HG02840 (cell line): ENCODE measurements at regions not wholly inside any gene's neighbourhood (a gene's known extent, or its start where the extent isn't known, plus 50 kb on each side); places are given as distances from the start of the nearest gene placed in this dataset.
"Not testable (repeated sequence)": the region's sequence is repeated elsewhere in the genome, so short reads cannot be mapped to it uniquely, and the experiment has no call there.

Source experiments
- ATAC-seq: cut with Tn5 transposase; IDR thresholded peaks from one replicate; pipeline ENCODE4 v1.9.1; 2021; ENCODE audit warnings: mild to moderate bottlenecking, moderate library complexity, moderate number of reproducible peaks; ENCODE audit not compliant: unreplicated experiment, low FRiP score

DNA sequence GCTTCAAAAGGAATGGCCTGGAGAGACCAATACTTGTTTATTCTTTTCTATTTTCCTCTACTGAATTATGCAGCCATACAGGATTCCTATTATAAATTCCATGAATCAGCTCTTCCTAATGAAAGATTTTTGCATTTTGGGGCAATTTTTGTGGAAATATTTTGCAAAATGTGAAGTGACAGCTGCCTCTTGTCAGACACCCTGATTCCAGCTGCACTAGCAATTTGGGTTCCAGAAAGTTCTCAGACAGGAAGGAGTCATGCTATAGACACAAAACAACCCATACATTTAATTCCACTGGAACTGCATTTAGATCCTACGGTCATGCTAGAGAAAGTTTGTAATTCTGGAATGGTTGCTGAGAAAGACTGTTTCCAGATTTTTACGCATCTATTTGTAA is 119.5 kb downstream of the XCL2 start:
- no peak for ATAC-seq

DNA sequence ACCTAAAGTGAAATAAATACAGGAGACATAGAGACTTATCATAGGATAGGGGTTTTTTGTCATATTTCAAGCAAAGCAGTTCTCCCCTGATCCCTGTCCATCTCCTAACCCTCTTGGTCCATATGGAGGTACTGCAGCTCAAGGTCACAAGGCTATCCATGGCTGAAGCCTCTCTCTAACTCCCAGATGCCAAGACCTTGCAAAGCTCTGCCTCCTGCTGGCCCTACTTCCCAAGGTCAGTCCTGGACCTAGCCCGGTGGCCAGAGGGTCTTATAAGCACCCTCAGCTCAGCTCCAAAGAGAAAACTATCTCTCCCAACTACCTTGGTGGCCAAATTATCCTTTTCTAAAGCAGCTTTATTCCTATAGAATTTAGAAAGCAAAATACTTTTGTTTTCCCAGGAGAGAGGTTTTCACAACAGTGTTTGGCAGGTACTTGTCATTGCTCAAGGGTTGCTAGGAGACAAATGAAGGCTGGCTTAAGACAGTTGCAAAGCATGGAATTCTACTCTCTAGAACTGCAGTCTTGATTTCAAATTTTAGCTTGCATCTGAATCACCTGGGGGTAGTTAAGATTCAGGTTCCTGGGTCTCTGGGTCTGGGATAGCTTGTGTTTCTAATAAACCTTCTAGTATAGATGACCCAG is 121.5 kb downstream of the XCL2 start:
- no peak for ATAC-seq

- ATAC-seq, result no peak
Observed at GRCh38 chr1:168421399-168422004, 122.3 kb downstream of the XCL2 start.

DNA sequence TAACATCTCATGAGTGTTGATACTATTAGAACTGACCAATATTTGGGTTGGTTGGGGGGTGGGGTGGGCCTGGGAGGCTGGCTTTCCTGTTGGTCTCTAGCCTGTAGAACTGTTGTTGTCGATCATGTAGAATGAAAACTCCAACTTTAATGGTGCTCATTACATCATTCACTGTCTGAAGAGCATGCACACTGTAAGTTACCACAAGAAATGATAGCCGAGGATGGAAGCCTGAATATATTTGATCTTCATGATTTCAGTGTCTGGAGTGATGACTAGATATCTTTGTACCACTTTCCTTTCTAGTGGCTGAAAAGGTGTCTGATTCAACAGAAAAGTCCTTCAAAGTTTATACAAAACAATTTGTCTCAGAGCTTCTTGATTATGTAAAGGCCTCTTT is 123.6 kb downstream of the XCL2 start:
- no peak for ATAC-seq

DNA sequence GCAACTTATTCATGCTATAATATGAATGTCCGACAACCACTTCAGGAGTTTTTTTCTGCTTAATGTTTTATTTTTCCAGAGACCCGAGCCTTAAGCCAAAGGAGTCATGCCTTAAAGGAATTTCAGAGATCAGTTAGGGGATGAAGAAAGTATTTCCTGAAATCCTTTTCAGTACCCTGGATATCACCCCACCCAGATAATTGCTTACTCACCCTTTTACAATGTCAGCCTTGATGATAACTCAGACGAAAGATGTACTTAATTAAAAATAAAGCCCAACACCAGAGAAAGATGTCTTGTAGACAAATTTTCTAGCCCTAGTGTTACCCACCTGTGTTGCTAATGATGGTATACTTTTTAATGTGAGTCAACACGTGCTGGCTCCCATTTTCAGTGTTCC is 124.1 kb downstream of the XCL2 start:
- no peak for ATAC-seq

GRCh38 chr1:168416220-168416619 is 127.6 kb downstream of the XCL2 start:
- no peak for ATAC-seq

GRCh38 chr1:168414914-168415313 is 128.9 kb downstream of the XCL2 start:
- no peak for ATAC-seq

- no peak for ATAC-seq
Observed at GRCh38 chr1:168410464-168410863, 129.8 kb downstream of the TBX19 start.

GRCh38 chr1:168408884-168409283 is 128.2 kb downstream of the TBX19 start:
- no peak for ATAC-seq

DNA sequence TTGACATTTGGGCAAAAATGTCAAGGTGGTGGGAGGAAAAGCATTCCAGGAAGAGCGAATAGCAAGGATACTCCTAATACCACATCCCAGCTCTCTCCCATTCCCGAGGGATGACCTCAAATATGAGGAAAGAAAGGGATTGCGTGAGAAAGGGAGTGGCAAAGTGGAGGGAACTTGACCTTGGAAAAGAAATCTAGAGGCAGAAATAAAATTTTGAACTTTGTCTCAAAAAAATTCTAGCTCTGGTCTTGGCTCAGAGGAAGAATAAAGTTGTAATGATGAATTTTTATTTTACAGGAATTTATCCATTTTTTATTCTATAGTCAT is 127.8 kb downstream of the TBX19 start:
- no peak for ATAC-seq

- ATAC-seq, result no peak
Observed at GRCh38 chr1:168407832-168408538, 127.3 kb downstream of the TBX19 start.

GRCh38 chr1:168405906-168406549 is 125.4 kb downstream of the TBX19 start:
- ATAC-seq, result no peak

- no peak for ATAC-seq
Observed at GRCh38 chr1:168403140-168403539, 122.5 kb downstream of the TBX19 start.

GRCh38 chr1:168402466-168402865 is 121.8 kb downstream of the TBX19 start:
- ATAC-seq, result not testable (repeated sequence)

DNA sequence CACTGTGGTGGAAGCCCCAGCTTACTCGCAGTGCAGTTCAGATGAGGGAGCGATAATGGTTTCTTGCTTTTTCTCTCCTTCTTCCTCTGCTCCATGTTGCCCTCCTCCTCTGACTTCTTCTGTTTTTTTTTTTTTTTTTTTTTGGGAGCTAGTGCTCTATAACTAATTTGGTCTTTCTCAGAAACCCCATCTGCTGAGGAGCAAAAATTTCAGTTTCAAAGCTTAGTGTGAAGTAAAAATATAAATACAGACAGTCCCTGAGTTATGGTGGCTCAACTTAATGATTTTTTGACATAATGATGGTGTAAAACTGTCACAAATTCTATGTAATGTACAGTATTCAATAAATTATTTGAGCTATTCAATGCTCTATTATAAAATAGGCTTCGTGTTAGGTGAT is 120.7 kb downstream of the TBX19 start:
- no peak for ATAC-seq

DNA sequence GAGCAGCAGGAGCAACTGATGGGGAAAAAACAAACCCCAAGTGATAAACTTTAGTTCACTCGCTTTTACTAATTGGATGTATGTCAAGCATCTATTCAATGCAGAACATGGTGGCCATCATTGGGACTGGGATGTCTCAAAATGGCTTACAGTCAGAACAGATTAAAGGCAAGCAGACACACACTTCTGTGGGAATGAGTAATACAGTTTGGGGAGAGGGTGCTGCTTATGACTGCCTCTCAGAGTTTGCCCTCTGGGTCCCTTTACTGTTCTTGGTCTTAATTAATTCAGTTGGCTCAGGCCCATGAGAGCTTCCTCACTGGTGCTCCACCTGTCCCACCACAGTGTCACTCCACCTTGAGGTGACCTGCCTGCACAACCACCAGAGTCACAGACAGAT is 119.5 kb downstream of the TBX19 start:
- ATAC-seq, result no peak

DNA sequence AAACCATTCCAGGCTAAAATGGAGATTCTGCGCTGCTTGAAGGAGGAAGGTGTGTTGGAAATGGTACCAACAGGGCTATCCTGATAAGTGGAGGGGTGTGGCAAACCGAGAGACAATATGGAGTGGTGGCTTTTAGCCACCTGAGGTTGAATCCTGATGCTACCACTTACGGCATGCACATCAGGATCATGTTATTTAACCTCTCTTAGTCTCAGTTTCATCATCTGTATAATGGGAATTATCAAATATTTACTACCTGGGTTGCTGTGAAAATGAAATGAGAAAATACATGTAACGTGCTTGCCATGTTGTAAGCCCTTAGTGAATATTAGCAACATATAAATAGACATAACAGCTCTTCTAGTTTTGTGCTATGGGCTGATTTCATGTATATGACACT is 117.1 kb downstream of the TBX19 start:
- no peak for ATAC-seq

- ATAC-seq, result no peak
Observed at GRCh38 chr1:168396940-168397684, 116.4 kb downstream of the TBX19 start.

DNA sequence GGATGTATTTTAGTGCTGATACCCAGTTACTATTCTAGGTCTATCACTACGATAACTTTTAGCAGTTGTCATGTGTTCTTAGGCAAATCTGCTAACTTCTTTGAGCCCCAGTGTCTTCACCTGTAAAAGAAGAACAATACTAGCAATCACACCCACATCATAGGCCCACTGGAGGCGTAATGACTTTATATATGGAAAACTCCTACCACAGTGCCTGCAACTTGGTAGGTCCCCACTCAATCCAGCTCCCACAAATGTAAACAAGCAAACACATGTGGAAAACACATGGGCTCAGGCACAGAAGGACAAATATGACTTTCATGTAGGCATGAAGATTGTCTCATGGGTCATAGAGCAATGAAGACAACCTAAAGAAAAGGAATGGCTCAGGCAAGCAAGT is 115.8 kb downstream of the TBX19 start:
- ATAC-seq, result no peak

DNA sequence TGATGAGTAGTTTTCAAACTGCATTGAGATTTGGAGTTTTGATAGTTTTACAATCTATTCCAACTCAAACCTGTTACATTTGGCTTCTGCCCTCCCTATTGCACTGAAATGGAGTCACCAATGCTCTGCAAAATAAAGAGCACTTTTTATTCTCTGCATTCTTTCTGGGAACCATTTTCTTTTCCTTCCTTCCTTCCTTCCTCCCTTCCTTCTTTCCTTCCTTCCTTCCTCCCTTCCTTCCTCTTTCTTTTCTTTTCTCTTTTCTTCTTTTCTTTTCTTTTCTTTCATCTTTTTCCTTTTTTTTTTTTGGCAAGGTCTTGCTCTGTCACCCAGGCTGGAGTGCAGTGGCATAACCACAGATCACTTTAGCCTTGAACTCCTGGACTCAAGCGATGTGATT is 114.2 kb downstream of the TBX19 start:
- ATAC-seq, result no peak
